ENCODE measurements at regions not wholly inside any gene's neighbourhood (a gene's known extent, or its start where the extent isn't known, plus 50 kb on each side); places are given as distances from the start of the nearest gene placed in this dataset.

DNA sequence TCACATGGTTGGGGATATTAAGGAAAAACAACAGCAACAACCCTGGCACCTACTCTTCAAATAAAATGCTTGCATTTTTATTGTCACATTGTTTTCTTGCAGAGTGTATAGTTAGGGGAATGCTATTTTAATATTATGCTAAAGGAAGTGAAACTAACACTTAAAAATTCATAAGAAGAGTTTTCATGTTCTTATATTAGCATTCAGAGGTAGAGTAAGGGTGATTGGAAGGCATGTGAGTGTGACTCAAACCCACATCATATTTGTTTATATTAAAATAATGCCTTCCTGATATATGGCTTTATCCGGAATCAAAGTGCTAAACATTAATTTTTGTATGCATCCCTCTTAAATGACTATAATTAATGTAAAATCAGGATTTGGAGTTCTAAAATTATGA is 59.8 kb upstream of the TES start:
- no peak overlapping the region for H3K4me3 ChIP-seq (ENCODE audit: low read depth, low read length)
- POLR2A ChIA-PET: no interaction called here
- CTCF ChIA-PET: interaction anchor here (0.5 to 2.6 kb wide), 2 partner anchors 12 to 27 kb away, joined by 3 to 11 read pairs; no protein-coding TSS in a partner anchor
- DNase-seq (ENCODE audit: low read depth, low spot score): no peak
- TF ChIP-seq, protein P1, sequence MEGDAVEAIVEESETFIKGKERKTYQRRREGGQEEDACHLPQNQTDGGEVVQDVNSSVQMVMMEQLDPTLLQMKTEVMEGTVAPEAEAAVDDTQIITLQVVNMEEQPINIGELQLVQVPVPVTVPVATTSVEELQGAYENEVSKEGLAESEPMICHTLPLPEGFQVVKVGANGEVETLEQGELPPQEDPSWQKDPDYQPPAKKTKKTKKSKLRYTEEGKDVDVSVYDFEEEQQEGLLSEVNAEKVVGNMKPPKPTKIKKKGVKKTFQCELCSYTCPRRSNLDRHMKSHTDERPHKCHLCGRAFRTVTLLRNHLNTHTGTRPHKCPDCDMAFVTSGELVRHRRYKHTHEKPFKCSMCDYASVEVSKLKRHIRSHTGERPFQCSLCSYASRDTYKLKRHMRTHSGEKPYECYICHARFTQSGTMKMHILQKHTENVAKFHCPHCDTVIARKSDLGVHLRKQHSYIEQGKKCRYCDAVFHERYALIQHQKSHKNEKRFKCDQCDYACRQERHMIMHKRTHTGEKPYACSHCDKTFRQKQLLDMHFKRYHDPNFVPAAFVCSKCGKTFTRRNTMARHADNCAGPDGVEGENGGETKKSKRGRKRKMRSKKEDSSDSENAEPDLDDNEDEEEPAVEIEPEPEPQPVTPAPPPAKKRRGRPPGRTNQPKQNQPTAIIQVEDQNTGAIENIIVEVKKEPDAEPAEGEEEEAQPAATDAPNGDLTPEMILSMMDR (IDR thresholded peaks at IDR 0.05; ENCODE audit: low read depth, low read length): no peak
- no peaks in the 10 kb centered on the region for H3K9me3 ChIP-seq (ENCODE audit: control insufficient read depth, insufficient read depth, low read length)
- no peak overlapping the region for H3K27ac ChIP-seq (ENCODE audit: low read depth, low read length)
- H3K27me3 ChIP-seq (ENCODE audit: control insufficient read depth, insufficient read depth, low read length): no peaks in the 10 kb centered on the region

DNA sequence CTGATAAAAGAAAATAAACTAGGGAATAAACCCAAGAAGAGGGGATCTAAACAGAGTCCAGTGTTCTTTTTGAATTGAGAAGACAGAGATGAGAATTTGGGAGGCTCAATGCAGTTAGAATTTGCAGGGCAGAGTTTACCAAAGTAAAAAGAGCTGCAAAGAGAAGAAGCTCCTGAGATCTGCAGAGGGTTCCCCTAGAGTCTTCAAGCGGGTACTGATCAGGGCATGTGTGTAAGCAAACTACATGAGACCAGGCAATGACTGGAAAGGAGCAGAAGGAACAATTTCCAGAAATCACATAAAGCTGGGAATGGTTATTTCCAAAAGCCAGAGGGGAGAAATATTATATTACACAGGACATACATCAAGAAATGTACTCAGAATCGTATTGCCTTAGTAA is 58.1 kb upstream of the TES start:
- ChIA-PET POLR2A (no interaction called here), CTCF (interaction anchor here (1.0 to 2.6 kb wide), 3 partner anchors 14 to 84 kb away, joined by 4 to 17 read pairs (median 5); no protein-coding TSS in a partner anchor)
- H3K4me3 ChIP-seq (ENCODE audit: low read depth, low read length): no peak overlapping the region
- no peak for DNase-seq (ENCODE audit: low read depth, low spot score)
- no peaks in the 10 kb centered on the region for H3K27me3 ChIP-seq (ENCODE audit: control insufficient read depth, insufficient read depth, low read length)
- H3K27ac ChIP-seq (ENCODE audit: low read depth, low read length): no peak overlapping the region
- no peaks in the 10 kb centered on the region for H3K9me3 ChIP-seq (ENCODE audit: control insufficient read depth, insufficient read depth, low read length)
- TF ChIP-seq, protein P1 (IDR thresholded peaks at IDR 0.05; ENCODE audit: low read depth, low read length): no peak

DNA sequence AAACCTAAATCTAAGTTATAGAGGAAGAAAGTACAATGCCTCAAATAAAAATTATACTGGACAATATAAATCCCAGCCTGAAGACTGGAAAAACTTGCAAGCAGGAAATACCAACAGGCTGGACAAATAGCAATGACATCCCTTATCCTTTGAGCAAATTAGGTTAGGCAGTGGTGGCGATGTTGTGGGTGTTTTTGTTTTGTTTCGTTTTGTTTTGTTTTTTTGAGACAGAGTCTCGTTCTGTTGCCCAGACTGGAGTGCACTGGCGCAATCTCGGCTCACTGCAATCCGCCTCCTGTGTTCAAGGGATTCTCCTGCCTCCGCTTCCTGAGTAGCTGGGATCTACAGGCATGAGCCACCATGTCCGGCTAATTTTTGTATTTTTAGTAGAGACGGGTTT is 57.3 kb upstream of the TES start:
- ChIA-PET CTCF (interaction anchor here (1.0 to 2.6 kb wide), 3 partner anchors 14 to 83 kb away, joined by 4 to 17 read pairs (median 5); no protein-coding TSS in a partner anchor), POLR2A (no interaction called here)
- H3K27me3 ChIP-seq (ENCODE audit: control insufficient read depth, insufficient read depth, low read length): no peaks in the 10 kb centered on the region
- no peak overlapping the region for H3K4me3 ChIP-seq (ENCODE audit: low read depth, low read length)
- no peak overlapping the region for H3K27ac ChIP-seq (ENCODE audit: low read depth, low read length)
- no peak for DNase-seq (ENCODE audit: low read depth, low spot score)
- TF ChIP-seq, protein P1 (IDR thresholded peaks at IDR 0.05; ENCODE audit: low read depth, low read length): no peak
- H3K9me3 ChIP-seq (ENCODE audit: control insufficient read depth, insufficient read depth, low read length): no peaks in the 10 kb centered on the region

GRCh38 chr7:116159711-116160110 is 50.6 kb upstream of the TES start:
- no peak for DNase-seq (ENCODE audit: low read depth, low spot score)
- Histone ChIP-seq H3K9me3 (ENCODE audit: control insufficient read depth, insufficient read depth, low read length) (no peaks in the 10 kb centered on the region), H3K27me3 (ENCODE audit: control insufficient read depth, insufficient read depth, low read length) (no peaks in the 10 kb centered on the region), H3K27ac (ENCODE audit: low read depth, low read length) (no peak overlapping the region), H3K4me3 (ENCODE audit: low read depth, low read length) (no peak overlapping the region)
- CTCF ChIA-PET: interaction anchor here (1.4 to 2.1 kb wide), 4 partner anchors 13 to 76 kb away, joined by 4 to 8 read pairs (median 5); no protein-coding TSS in a partner anchor
- POLR2A ChIA-PET: no interaction called here
- TF ChIP-seq, protein P1 (IDR thresholded peaks at IDR 0.05; ENCODE audit: low read depth, low read length): no peak

Measured in AG04450 (cell line).